NB4 (cell line): ENCODE measurements at regions not wholly inside any gene's neighbourhood (a gene's known extent, or its start where the extent isn't known, plus 50 kb on each side); places are given as distances from the start of the nearest gene placed in this dataset.

Source experiments
- DNase-seq: peaks from one replicate; pipeline ENCODE4 v3.0.0; 2010; ENCODE audit warnings: low read depth
- H3K4me3 ChIP-seq: one replicate; pipeline ENCODE4 v1.5.1; 2011; ENCODE audit warnings: mild to moderate bottlenecking, low read depth, low read length, moderate library complexity
- MYC ChIP-seq: IDR thresholded peaks from 2 replicates; pipeline ENCODE4 v1.6.1; 2011; ENCODE audit warnings: low read depth, low read length
- POLR2A ChIP-seq: IDR thresholded peaks from 2 replicates; pipeline ENCODE4 v1.6.1; 2011; ENCODE audit warnings: mild to moderate bottlenecking; ENCODE audit not compliant: insufficient read length; ENCODE audit errors: extremely low read depth
- TF ChIP-seq, protein P1 (sequence below): IDR thresholded peaks from 2 replicates; pipeline ENCODE4 v1.6.1; 2011; ENCODE audit warnings: low read depth, low read length
- TF ChIP-seq, protein P2 (sequence below): IDR thresholded peaks from one replicate; pipeline ENCODE4 v1.5.1; 2012; ENCODE audit warnings: low read depth, low read length

DNA sequence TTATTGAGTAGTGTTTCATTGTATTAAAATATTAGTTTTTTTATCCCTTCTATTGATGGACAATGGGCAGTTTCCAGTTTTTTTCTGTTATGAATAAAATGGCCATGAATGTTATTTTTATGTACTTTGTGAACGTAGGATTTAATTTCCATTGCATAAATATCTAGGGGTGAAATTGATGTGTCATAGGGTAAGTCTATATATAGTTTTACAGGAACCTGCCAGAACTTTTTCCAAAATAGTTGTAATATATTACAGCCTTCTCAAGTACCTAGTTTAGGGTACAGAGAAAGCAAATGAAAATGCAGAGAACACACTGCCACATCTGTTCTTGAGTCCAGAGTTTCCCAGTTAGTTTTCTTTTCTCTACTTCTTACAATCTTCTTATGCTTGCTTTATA lies 378.6 kb downstream of the MEIS1 start:
- no peak overlapping the region for H3K4me3 ChIP-seq
- TF ChIP-seq, protein P1, sequence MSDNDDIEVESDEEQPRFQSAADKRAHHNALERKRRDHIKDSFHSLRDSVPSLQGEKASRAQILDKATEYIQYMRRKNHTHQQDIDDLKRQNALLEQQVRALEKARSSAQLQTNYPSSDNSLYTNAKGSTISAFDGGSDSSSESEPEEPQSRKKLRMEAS, result no peak
- TF ChIP-seq MYC (no peak), POLR2A (no peak)
- TF ChIP-seq, protein P2, sequence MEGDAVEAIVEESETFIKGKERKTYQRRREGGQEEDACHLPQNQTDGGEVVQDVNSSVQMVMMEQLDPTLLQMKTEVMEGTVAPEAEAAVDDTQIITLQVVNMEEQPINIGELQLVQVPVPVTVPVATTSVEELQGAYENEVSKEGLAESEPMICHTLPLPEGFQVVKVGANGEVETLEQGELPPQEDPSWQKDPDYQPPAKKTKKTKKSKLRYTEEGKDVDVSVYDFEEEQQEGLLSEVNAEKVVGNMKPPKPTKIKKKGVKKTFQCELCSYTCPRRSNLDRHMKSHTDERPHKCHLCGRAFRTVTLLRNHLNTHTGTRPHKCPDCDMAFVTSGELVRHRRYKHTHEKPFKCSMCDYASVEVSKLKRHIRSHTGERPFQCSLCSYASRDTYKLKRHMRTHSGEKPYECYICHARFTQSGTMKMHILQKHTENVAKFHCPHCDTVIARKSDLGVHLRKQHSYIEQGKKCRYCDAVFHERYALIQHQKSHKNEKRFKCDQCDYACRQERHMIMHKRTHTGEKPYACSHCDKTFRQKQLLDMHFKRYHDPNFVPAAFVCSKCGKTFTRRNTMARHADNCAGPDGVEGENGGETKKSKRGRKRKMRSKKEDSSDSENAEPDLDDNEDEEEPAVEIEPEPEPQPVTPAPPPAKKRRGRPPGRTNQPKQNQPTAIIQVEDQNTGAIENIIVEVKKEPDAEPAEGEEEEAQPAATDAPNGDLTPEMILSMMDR, result no peak
- no peak for DNase-seq

DNA sequence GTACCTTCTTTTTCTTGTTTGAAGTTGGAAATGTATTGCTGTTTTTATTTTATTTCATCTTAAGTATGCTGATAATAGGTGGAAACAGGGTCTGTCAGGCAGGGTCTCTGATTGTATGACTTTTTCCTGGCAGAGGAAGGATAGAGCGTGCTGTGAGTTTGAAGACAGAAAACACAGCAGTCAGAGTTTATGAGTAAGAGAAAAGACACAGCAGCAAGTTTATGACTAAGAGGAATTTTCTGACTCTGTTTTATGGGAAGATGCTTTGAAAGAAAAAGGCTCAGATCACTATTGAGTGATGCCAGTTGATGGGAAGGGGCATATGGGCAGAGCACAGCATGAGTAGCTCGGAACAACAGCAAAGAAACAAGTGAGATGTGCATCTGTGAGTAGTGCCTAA lies 379.1 kb downstream of the MEIS1 start:
- no peak overlapping the region for H3K4me3 ChIP-seq

DNA sequence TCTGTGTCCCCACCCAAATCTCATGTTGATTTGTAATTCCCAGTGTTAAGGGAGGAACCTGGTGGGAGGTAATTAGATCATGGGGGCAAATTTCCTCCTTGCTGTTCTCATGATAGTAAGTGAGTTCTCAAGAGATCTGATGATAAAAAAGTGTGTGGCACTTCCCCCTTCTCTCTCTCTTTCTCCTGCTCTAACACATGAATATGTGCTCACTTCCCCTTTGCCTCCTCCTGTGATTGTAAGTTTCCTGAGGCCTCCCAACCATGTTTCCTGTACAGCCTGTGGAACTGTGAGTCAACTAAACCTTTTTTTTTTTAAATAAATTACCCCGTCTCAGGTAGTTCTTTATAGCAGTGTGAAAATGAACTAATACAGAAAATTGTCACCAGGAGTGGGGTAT lies 380.0 kb downstream of the MEIS1 start:
- TF ChIP-seq POLR2A, result no peak
- TF ChIP-seq, protein P2, result no peak
- TF ChIP-seq, protein P1, result no peak
- TF ChIP-seq MYC, result no peak
- DNase-seq, result peak; percentile 48
- H3K4me3 ChIP-seq, result no peak overlapping the region

More for the DNA sequence above, 379.1 kb downstream of the MEIS1 start:
- no peak for DNase-seq
- TF ChIP-seq, protein P1, result no peak
- TF ChIP-seq MYC (no peak), POLR2A (no peak)
- TF ChIP-seq, protein P2, result no peak

DNA sequence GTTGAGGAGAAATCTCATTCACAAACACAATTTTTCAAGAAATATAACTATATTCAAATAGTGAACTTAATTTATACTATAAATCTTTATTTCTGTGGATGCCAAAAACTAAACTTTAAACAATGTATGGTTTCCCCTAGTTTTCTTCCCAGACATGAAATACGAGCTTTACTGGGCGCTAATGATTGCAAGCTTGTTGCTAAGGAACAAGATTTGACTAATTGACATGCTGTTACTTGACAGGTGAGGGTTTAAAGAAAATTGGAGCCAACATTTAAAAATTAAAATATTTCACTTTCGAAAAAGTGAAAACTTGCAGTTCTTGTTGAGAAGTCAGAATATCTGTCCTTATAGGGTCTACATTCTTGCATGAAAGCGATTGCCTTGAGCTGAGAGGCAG lies 381.0 kb downstream of the MEIS1 start:
- TF ChIP-seq, protein P1, result no peak
- TF ChIP-seq POLR2A, result no peak
- no peak for TF ChIP-seq MYC
- TF ChIP-seq, protein P2, result no peak
- H3K4me3 ChIP-seq, result no peak overlapping the region
- DNase-seq, result no peak

DNA sequence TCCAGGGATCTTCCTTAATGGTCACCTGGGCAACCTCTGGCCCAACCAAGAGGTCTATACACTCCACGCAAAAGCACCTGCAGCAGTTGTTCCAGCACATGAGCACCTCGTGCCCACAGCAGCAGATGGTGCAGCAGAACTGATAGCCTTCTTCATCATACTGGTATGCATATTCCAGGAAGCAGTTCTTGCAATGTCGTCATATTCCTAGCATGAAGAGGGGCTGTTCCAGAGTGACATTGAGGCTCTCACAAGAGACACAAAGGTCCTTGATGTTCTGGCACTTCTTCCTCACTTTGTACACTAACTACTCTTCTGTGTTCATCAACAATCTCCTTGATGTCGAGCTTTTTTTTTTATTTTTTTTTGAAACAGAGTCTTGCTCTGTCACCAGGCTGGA lies 386.2 kb downstream of the MEIS1 start:
- H3K4me3 ChIP-seq, result no peak overlapping the region
- DNase-seq, result no peak
- TF ChIP-seq, protein P1, result no peak
- TF ChIP-seq POLR2A (no peak), MYC (no peak)
- TF ChIP-seq, protein P2, result no peak

DNA sequence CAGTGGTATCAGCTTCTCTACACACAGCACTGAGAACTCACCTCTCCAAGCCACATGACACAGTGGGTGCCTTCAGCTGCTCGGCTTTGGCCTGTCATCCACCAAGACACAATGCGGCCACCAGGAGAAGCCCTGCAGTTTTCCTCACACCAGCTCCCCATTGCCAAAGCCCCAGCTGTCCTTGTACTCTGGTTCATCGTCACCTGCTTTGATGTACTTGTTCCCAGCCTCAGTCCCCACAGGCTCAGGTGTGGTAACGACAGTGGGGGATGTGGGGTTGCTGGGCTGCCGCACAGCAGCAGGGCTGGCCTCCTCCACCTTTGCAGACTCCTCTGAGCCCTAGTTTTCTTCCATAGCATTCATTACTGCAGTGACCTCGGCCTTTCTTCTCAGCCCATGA lies 387.3 kb downstream of the MEIS1 start:
- no peak overlapping the region for H3K4me3 ChIP-seq
- DNase-seq, result no peak
- TF ChIP-seq MYC, result no peak
- TF ChIP-seq, protein P2, result no peak
- TF ChIP-seq, protein P1, result no peak
- TF ChIP-seq POLR2A, result no peak
